ENCODE measurements at regions not wholly inside any gene's neighbourhood (a gene's known extent, or its start where the extent isn't known, plus 50 kb on each side); places are given as distances from the start of the nearest gene placed in this dataset.

- ATAC-seq, result no peak
Measured at GRCh38 chr9:106683454-106683853, 179.5 kb upstream of the ZNF462 start.

GRCh38 chr9:106684940-106685695 lies 177.8 kb upstream of the ZNF462 start:
- no peak for ATAC-seq
- no peak for TF ChIP-seq ZFP30 (CRISPR knock-in tag; IDR thresholded peaks at IDR 0.05)
- TF ChIP-seq GLIS3 (CRISPR knock-in tag; IDR thresholded peaks at IDR 0.05), result no peak
- no peak for TF ChIP-seq RARB (CRISPR knock-in tag; IDR thresholded peaks at IDR 0.05)
- no peak for TF ChIP-seq TSHZ2 (CRISPR knock-in tag; IDR thresholded peaks at IDR 0.05)
- TF ChIP-seq ZC3H10 (CRISPR knock-in tag; IDR thresholded peaks at IDR 0.05), result no peak
- no peak for TF ChIP-seq BACH2 (CRISPR knock-in tag; IDR thresholded peaks at IDR 0.05; ENCODE audit: borderline replicate concordance)
- no peak for TF ChIP-seq POU6F1 (CRISPR knock-in tag; IDR thresholded peaks at IDR 0.05; ENCODE audit: borderline replicate concordance, low read depth)
- TF ChIP-seq CSRNP3 (CRISPR knock-in tag; IDR thresholded peaks at IDR 0.05), result no peak

More at GRCh38 chr9:106683454-106683853, 179.5 kb upstream of the ZNF462 start:
- no peak for TF ChIP-seq ZC3H10 (CRISPR knock-in tag; IDR thresholded peaks at IDR 0.05)
- TF ChIP-seq CSDC2 (CRISPR knock-in tag; IDR thresholded peaks at IDR 0.05), result no peak
- no peak for TF ChIP-seq TSHZ2 (CRISPR knock-in tag; IDR thresholded peaks at IDR 0.05)
- TF ChIP-seq ISL1 (CRISPR knock-in tag; IDR thresholded peaks at IDR 0.05), result no peak
- TF ChIP-seq ZNF70 (CRISPR knock-in tag; IDR thresholded peaks at IDR 0.05), result no peak
- no peak for TF ChIP-seq OSR1 (CRISPR knock-in tag; IDR thresholded peaks at IDR 0.05)
- TF ChIP-seq ZNF565 (CRISPR knock-in tag; conservative IDR thresholded peaks at IDR 0.05; ENCODE audit: low read depth), result no peak
- no peak for TF ChIP-seq ESRRG (CRISPR knock-in tag; IDR thresholded peaks at IDR 0.05)
- no peak for TF ChIP-seq SNAI2 (CRISPR knock-in tag; IDR thresholded peaks at IDR 0.05)
- no peak for TF ChIP-seq POU6F1 (CRISPR knock-in tag; IDR thresholded peaks at IDR 0.05; ENCODE audit: borderline replicate concordance, low read depth)
- TF ChIP-seq ZFP30 (CRISPR knock-in tag; IDR thresholded peaks at IDR 0.05), result no peak
- TF ChIP-seq TOX (CRISPR knock-in tag; IDR thresholded peaks at IDR 0.05; ENCODE audit: borderline replicate concordance), result no peak
- TF ChIP-seq ARNTL (CRISPR knock-in tag; IDR thresholded peaks at IDR 0.05; ENCODE audit: borderline replicate concordance, low read depth), result no peak
- TF ChIP-seq TCF4 (CRISPR knock-in tag; IDR thresholded peaks at IDR 0.05; ENCODE audit: borderline replicate concordance), result no peak
- TF ChIP-seq GLIS3 (CRISPR knock-in tag; IDR thresholded peaks at IDR 0.05), result no peak
- TF ChIP-seq PATZ1 (CRISPR knock-in tag; IDR thresholded peaks at IDR 0.05; ENCODE audit: borderline replicate concordance), result no peak
- no peak for TF ChIP-seq ZFP3 (CRISPR knock-in tag; IDR thresholded peaks at IDR 0.05)
- no peak for TF ChIP-seq CREB5 (CRISPR knock-in tag; IDR thresholded peaks at IDR 0.05; ENCODE audit: low read depth)
